ENCODE measurements at regions not wholly inside any gene's neighbourhood (a gene's known extent, or its start where the extent isn't known, plus 50 kb on each side); places are given as distances from the start of the nearest gene placed in this dataset.

DNA sequence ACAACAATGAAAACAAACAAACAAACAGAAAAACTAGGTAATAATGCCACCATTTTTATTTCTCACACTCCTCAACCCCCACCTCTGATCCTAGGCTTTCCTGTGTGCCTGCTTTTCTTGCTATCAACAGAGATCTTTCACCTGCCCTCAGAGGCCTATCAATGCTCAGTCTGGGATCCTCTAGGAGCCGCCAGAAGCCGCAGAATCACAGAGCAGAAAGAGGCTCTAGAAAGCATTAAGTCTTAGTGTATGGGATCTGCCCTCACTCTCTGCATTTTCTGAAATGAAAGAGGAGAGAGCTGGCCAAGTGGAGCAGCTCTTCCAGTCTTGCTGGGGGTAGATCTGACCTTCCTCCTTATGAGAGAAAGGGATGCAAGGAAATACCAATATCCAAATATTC is 306.8 kb downstream of the TUSC7 start:
- ChIA-PET POLR2A (no interaction called here), CTCF (no interaction called here)
- no peak for DNase-seq (ENCODE audit: extremely low spot score)
- no peak for TF ChIP-seq BHLHE40 (IDR thresholded peaks at IDR 0.05; ENCODE audit: borderline replicate concordance)
- TF ChIP-seq TARDBP (IDR thresholded peaks at IDR 0.05) = no peak
- TF ChIP-seq HDGF (IDR thresholded peaks at IDR 0.05; ENCODE audit: borderline replicate concordance) = no peak
- no peak for TF ChIP-seq FOXM1 (IDR thresholded peaks at IDR 0.05; ENCODE audit: borderline replicate concordance)
- TF ChIP-seq ARNT (IDR thresholded peaks at IDR 0.05) = no peak
- no peak for TF ChIP-seq FOXA1 (IDR thresholded peaks at IDR 0.05)
- TF ChIP-seq, protein P1, sequence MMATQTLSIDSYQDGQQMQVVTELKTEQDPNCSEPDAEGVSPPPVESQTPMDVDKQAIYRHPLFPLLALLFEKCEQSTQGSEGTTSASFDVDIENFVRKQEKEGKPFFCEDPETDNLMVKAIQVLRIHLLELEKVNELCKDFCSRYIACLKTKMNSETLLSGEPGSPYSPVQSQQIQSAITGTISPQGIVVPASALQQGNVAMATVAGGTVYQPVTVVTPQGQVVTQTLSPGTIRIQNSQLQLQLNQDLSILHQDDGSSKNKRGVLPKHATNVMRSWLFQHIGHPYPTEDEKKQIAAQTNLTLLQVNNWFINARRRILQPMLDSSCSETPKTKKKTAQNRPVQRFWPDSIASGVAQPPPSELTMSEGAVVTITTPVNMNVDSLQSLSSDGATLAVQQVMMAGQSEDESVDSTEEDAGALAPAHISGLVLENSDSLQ (IDR thresholded peaks at IDR 0.05) = no peak
- no peak for TF ChIP-seq LEF1 (IDR thresholded peaks at IDR 0.05; ENCODE audit: borderline replicate concordance)
- no peak for TF ChIP-seq L3MBTL2 (conservative IDR thresholded peaks at IDR 0.05)
- no peak for TF ChIP-seq ZNF384 (IDR thresholded peaks at IDR 0.05)
- TF ChIP-seq FOXK2 (IDR thresholded peaks at IDR 0.05) = no peak
- TF ChIP-seq CTBP1 (IDR thresholded peaks at IDR 0.05; ENCODE audit: borderline replicate concordance) = no peak
- TF ChIP-seq ELF4 (IDR thresholded peaks at IDR 0.05) = no peak
- no peak for TF ChIP-seq NFRKB (IDR thresholded peaks at IDR 0.05)
- no peak for TF ChIP-seq SP1 (IDR thresholded peaks at IDR 0.05)
- no peak for TF ChIP-seq SUZ12 (IDR thresholded peaks at IDR 0.05)

DNA sequence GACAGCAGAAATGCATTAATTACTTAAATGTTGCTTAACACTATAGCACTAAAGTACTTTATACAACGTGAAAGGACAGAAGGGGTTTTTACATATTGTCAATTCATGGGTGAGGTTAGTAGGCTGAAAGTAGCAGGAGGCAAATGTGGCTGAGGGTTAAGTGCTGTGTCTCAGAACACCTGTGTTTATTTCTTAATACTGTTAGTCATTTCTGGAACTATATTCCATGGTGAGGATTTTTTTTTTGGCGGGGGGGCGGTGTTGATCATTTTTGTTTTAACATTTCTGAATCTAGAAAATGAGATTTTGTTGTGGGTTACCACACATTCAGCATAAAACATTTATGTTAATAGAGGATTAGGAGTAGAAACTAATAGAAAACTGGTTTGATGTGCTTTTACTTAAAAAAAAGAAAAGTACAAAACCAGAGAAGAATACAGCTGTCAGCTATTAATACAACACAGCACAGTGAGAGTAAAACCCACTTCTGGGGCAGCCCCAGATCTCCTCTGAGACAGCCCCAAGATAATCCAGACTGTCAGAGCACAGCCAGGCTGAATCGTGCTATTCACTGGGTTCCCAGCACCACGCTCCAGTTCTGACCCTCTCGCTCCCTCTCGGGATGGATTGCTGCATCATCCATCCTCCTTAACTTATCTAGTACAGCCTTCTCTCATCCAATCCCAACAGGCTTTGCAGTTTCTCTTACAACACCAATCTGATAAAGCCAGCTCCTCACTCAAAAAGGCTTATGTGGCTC is 307.7 kb downstream of the TUSC7 start:
- ChIA-PET CTCF (no interaction called here), POLR2A (no interaction called here)
- DNase-seq (ENCODE audit: extremely low spot score) = no peak
- TF ChIP-seq FOXA1 (IDR thresholded peaks at IDR 0.05) (no peak), NFRKB (IDR thresholded peaks at IDR 0.05) (no peak), ELF4 (IDR thresholded peaks at IDR 0.05) (no peak), LEF1 (IDR thresholded peaks at IDR 0.05; ENCODE audit: borderline replicate concordance) (no peak), ARNT (IDR thresholded peaks at IDR 0.05) (no peak), CTBP1 (IDR thresholded peaks at IDR 0.05; ENCODE audit: borderline replicate concordance) (no peak)

DNA sequence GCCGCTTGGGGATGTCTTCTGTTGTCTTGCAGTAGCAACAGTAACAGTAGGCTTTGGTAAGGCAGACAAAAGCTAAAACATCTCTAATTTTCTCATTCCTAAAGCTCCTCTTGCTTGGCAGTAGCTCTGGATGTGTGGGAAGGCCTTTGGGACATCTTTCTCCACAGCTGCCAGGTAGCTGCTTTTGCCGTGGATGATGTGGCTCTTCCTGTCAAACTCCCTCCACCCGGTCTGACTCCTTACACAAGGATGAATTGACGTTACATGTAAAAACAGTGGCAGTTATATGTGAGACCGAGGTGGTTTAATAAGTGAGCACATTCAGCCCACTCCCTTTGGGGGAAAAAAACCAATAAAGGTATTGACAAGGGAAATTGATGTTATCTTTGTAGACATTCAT is 309.1 kb downstream of the TUSC7 start:
- TF ChIP-seq FOXA1 (IDR thresholded peaks at IDR 0.05) = no peak
- no peak for TF ChIP-seq TARDBP (IDR thresholded peaks at IDR 0.05)
- no peak for TF ChIP-seq NFRKB (IDR thresholded peaks at IDR 0.05)
- TF ChIP-seq L3MBTL2 (conservative IDR thresholded peaks at IDR 0.05) = no peak
- TF ChIP-seq SUZ12 (IDR thresholded peaks at IDR 0.05) = no peak
- no peak for TF ChIP-seq ELF4 (IDR thresholded peaks at IDR 0.05)
- TF ChIP-seq, protein P1 (IDR thresholded peaks at IDR 0.05) = no peak
- CTCF ChIA-PET = no interaction called here
- POLR2A ChIA-PET = no interaction called here
- no peak for DNase-seq (ENCODE audit: extremely low spot score)

DNA sequence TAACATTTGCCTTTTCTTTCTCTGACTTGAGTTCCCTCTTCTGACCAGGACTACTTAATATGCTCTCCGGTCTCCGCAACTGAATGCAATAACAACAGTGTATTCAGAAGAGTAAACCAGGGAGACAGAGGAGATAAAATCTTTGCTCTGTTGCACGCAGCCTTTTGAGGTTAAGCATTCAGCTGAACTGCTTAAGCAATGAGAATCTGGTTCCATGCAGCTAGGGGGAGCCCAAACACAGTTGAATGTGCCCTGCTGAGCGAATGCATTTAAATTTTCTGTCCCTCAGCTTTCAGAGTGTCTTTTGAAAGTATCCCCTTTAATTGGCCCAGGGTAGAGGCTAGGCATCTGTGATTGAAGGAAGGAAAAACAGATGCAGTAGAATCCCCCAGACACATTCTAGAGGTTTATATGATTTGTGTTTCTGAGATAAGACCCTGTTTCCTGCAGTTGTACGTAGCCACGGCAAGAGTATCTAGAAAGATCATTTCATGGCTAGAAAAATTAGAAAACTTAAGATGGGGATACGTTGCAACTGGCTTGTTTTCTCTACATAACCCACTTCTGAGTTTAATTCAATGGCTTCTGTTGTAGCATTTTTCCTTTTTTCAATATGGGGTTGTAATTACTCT is 309.6 kb downstream of the TUSC7 start:
- ChIA-PET CTCF (interaction anchor here (0.9 kb wide), 1 partner anchor 9 kb away, joined by 3 read pairs; no protein-coding TSS in a partner anchor), POLR2A (no interaction called here)
- TF ChIP-seq TARDBP (IDR thresholded peaks at IDR 0.05) (no peak), CTBP1 (IDR thresholded peaks at IDR 0.05; ENCODE audit: borderline replicate concordance) (no peak), BHLHE40 (IDR thresholded peaks at IDR 0.05; ENCODE audit: borderline replicate concordance) (no peak), SUZ12 (IDR thresholded peaks at IDR 0.05) (no peak), SP1 (IDR thresholded peaks at IDR 0.05) (no peak), FOXK2 (IDR thresholded peaks at IDR 0.05) (no peak), L3MBTL2 (conservative IDR thresholded peaks at IDR 0.05) (no peak), LEF1 (IDR thresholded peaks at IDR 0.05; ENCODE audit: borderline replicate concordance) (no peak), ELF4 (IDR thresholded peaks at IDR 0.05) (no peak), FOXM1 (IDR thresholded peaks at IDR 0.05; ENCODE audit: borderline replicate concordance) (no peak), FOXA1 (IDR thresholded peaks at IDR 0.05) (no peak), NFRKB (IDR thresholded peaks at IDR 0.05) (no peak), HDGF (IDR thresholded peaks at IDR 0.05; ENCODE audit: borderline replicate concordance) (no peak)
- TF ChIP-seq, protein P1 (IDR thresholded peaks at IDR 0.05) = no peak
- no peak for DNase-seq (ENCODE audit: extremely low spot score)

DNA sequence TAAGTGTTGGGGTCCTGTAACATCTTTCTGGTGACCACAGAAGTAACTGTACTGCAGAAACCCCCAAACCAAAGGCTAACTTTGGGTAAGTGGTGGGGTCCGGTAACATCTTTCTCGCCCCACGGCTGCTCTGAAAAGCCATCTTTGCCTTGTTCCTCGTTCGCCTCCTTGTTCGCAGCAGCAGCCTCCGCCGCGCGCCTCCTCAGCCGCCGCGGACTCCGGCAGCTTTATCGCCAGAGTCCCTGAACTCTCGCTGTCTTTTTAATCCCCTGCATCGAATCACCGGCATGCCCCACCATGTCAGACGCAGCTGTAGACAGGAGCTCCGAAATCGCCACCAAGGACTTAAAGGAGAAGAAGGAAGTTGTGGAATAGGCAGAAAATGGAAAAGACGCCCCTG is 316.8 kb downstream of the TUSC7 start:
- CTCF ChIA-PET = no interaction called here
- POLR2A ChIA-PET = no interaction called here
- DNase-seq (ENCODE audit: extremely low spot score) = no peak

More for the DNA sequence above, 316.8 kb downstream of the TUSC7 start:
- TF ChIP-seq L3MBTL2 (conservative IDR thresholded peaks at IDR 0.05) (no peak), ELF4 (IDR thresholded peaks at IDR 0.05) (no peak), SP1 (IDR thresholded peaks at IDR 0.05) (no peak), FOXK2 (IDR thresholded peaks at IDR 0.05) (no peak), ZNF384 (IDR thresholded peaks at IDR 0.05) (no peak), FOXM1 (IDR thresholded peaks at IDR 0.05; ENCODE audit: borderline replicate concordance) (no peak), ARNT (IDR thresholded peaks at IDR 0.05) (no peak), HDGF (IDR thresholded peaks at IDR 0.05; ENCODE audit: borderline replicate concordance) (no peak), BHLHE40 (IDR thresholded peaks at IDR 0.05; ENCODE audit: borderline replicate concordance) (no peak), FOXA1 (IDR thresholded peaks at IDR 0.05) (no peak), CTBP1 (IDR thresholded peaks at IDR 0.05; ENCODE audit: borderline replicate concordance) (no peak), SUZ12 (IDR thresholded peaks at IDR 0.05) (no peak), NFRKB (IDR thresholded peaks at IDR 0.05) (no peak), LEF1 (IDR thresholded peaks at IDR 0.05; ENCODE audit: borderline replicate concordance) (no peak), TARDBP (IDR thresholded peaks at IDR 0.05) (no peak)
- TF ChIP-seq, protein P1 (IDR thresholded peaks at IDR 0.05) = no peak
